ENCODE measurements at regions not wholly inside any gene's neighbourhood (a gene's known extent, or its start where the extent isn't known, plus 50 kb on each side); places are given as distances from the start of the nearest gene placed in this dataset.
A peak's percentile ranks its signal among the peaks of the same experiment; 100 is the strongest.
"Not testable (repeated sequence)": the region's sequence is repeated elsewhere in the genome, so short reads cannot be mapped to it uniquely, and the experiment has no call there.

DNA sequence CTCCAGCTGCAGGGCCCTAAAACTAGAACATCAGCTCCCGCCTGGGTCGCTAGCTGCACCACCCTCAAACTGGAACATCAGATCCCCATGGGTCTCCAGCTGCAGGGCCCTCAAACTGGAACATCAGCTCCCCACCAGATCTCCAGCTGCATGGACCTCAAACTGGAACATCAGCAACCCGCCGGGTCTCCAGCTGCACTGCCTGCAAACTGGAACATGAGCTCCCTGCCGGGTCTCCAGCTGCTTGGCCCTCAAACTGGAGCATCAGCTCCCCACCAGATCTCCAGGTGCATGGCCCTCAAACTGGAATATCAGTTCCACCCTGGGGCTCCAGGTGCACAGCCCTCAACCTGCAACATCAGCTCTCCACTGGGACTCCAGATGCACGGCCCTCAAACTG is 82.7 kb downstream of the TFRC start:
- not testable (repeated sequence) for DNase-seq (ENCODE audit: low spot score)

DNA sequence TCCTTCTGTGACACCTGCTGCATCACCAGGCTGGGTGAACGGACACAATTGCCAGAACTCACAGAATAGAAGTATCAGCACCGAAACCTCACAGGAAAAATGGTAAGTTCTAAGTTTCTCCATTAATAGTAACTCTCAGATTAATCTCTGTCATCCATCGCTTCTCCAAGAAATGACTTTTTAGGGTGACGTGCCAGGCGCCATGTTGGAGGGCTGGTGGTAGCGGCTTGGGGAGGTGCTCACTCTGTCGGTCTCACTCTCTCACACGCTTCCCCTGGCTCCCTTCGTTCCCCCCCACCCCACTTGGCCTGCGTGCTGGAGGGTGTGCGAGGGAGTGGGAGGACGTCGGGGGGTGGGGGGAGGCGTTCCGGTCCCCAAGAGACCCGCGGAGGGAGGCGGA is 85.6 kb downstream of the TFRC start:
- DNase-seq (ENCODE audit: low spot score): not testable (repeated sequence)

DNA sequence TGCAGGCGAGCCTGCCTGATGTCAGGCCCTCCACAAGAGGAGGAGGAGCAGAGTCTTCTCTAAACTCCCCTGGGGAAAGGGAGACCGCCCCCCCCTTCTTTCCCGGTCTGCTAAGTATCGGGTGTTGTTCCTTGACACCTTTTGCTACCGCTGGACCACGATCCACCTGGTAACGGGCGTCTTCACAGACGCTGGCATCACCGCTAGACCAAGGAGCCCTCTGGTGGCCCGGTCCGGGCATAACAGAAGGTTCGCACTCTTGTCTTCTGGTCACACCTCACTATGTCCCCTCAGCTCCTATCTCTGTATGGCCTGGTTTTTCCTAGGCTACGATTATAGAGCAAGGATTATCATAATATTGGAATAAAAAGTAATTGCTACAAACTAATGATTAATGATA is 86.0 kb upstream of the TNK2 start:
- not testable (repeated sequence) for DNase-seq (ENCODE audit: low spot score)

DNA sequence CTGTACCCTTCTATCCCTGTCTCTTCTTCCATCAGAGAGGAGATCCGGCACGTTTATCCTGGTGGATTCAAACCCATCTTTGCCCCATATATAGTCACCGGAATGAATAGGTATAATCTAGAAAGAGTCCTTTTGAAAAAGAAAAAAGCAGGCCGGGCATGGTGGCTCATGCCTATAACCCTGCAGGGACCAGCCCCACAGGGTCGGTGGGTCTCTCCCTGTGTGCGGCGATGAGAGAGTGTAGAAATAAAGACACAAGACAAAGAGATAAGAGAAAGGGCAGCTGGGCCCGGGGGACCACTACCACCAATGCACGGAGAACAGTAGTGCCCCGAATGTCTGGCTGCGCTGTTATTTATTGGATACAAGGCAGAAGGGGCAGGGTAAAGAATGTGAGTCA is 85.3 kb upstream of the TNK2 start:
- not testable (repeated sequence) for DNase-seq (ENCODE audit: low spot score)

DNA sequence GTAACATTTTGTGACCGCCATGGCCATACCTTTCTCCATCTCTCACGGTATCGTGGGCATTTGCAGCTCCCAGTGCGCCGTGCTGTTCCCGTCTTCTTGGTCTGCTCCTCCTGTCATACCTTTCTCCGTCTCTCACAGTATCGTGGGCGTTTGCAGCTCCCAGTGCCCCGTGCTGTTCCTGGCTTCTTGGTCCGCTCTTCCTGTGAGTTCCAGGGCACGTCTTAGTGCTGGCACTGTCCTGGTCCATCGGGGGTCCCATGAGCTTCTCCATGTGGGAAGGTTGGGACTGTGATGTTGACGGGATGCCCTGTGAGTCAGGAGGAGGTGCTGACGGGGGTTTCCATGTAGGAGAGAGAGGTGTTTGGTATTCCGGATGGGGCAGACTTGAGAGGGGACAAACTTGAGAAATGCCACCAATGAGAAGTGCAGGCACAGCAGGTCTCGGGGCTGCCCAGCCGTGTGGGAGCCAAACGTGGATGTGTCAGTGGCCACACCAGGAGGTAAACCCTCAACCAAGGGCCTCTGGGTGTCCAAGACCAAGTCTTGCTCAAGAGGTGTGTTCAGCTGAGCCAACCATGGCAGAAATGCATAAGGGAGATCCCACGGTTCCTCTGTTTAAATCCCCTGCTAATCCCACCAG is 84.7 kb upstream of the TNK2 start:
- not testable (repeated sequence) for DNase-seq (ENCODE audit: low spot score)

DNA sequence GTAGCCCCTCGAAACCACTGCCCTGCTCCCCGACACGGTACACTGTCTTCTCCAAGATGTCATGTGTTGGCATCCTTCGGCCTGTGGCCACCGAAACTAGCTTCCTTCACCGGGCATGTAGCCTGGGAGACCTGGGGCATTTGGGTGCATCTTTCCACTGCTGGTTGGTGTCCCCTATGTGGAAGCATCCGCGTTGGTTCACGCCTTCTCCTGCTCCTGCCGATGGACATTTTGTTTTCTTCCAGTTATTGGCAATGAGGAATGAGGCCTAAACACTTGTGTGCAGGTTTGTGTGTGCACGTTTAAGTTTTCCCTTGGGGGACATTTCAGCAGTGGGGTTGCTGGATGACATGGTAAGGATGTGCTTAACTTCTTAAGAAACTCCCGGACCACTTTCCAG is 83.6 kb upstream of the TNK2 start:
- not testable (repeated sequence) for DNase-seq (ENCODE audit: low spot score)

DNA sequence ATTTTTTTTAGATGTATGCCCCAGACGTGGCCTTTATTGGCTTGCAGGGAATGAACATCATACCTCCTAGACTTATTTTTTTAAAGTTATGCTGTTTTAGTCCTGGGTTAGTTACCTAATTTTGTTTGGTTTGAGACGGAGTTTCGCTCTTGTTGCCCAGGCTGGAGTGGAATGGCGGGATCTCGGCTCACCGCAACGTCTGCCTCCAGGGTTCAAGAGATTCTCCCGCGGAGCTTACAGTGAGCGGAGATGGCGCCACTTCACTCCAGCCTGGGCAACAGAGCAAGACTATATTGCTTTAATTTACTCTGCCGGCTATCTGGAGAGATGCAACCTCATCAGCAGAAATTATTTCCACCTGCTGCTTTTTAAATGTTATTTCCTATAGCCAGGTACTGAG is 82.9 kb upstream of the TNK2 start:
- DNase-seq (ENCODE audit: low spot score): not testable (repeated sequence)

DNA sequence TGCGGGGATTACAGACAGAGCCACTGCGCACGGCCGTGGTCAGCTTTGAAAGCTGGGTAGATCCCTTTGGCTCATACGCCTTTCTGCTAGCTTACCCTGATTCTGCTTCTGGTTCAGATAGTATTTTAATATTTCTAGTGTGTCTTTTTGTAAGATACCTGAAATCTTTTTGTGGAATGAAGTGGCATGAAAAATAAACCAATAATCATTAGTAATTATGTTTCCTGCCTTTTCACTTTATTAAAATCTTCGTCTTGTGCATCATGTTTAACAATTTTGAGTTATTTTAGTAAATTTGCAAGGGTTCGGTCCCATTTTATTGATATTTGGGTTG is 82.5 kb upstream of the TNK2 start:
- DNase-seq (ENCODE audit: low spot score): not testable (repeated sequence)

DNA sequence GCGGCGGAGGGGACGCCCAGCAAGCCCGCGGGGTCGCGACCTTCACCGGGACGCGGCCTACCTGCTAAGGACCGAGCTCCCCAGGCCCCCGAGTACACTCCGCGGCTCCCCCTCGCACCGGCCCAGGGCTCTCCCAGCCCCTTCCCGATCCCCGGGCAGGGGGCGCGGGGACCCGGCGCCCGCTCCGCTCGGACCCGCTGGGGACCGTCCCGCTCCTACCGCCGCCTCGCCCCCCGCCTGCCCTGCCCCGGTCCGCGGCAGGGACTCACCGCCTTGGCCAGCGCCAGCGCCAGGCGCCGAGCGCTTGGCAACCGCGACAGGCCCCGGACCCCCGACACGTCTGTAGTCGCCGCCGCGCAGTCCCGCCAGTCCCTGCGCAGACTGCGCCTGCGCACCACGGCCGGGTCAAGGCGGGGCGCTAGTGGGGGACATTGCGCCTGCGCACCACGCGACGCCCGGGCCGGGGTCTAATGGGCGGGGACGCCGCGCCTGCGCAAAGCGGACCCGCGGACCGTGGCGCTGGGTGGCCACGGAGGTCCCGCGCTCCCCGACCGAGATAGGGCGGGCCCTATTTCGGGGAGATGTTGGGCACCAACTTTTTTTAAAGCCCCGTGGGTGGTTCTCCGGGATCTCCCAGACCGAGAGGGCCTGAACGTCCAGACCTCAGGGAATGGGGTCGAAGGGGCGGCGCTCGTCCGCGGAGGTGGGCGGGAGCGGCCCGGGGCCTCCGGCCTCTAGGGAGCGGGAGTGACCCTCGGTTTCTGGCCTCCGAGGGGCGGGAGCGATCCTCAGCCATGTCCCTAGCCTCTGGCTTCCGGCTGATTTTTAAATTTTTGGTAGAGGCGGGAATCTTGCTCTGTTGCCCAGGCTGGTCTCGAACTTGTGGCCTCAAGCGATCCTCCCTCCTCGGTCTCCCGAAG is 81.8 kb upstream of the TNK2 start:
- peak; percentile 80 for DNase-seq (ENCODE audit: low spot score)

DNA sequence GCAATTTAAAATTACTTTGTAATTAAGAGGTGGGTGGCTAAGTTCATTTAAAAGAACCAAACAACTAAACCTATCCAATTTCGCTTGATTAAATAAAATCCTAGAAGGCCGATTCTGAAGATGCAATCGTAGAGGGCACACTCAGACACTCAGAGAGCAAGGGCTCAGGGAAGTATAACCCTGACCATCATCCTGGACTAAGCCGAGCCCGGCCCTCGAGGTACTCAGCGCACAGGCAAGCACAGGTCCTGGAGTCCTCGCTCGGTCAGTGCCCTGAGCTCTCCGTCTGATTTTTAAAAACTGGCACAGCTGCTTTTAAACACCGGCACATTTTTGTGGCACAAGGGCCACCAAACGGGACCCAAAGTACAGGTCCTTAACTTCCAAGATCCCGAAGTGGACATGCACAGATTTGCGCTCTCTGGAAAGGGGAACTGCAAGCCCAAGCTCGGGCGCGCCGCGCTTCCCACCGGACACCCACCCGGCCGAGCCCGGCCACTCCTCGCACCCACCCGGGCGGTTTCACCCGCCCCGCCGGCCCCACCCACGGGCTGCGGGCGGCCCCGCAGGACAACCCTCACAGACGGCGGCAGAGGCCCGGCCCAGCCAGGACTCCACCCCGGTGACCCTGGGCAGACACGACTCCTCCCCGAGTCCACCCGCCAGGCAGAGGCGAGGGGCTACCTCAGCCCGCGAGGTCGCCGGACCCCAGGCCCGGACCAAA is 81.0 kb upstream of the TNK2 start:
- DNase-seq (ENCODE audit: low spot score): not testable (repeated sequence)

DNA sequence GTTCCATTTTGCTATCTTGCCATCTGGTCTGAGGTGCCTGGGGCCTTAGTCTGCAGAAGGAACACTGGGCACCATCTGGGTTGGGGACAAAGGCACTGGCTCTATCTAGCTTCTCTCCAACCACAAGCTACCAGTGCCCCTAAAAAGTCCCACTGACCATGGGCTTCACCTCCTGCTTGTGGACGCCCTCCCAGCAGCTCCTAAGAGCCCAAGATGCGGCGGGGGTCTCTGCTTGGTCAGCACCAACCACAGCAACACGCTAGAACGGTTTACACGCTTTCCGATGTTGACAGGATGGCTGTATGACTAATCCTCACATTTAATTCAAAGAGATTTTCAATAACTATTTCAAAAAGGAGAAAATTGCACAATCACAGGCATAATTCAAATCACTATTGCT is 80.4 kb upstream of the TNK2 start:
- DNase-seq (ENCODE audit: low spot score): not testable (repeated sequence)

DNA sequence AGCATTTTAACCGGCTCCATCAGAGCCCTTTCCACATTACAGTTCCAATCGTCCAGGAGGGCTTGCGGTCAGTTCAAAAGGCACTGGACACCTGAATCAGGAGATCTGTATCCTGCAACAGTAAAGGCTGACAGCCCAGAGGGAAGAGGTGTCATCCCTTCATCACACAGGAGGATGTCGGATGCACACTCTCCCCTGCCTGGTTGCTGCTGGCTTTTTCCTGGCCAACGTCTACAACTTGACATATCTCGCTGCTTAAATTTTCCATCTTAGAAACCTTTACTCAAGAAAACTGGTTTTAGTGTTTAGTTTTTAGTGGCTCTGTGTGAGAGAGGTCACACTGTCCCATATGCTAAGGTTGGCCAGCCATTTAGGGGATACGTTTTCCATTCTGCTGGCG is 78.7 kb upstream of the TNK2 start:
- not testable (repeated sequence) for DNase-seq (ENCODE audit: low spot score)

DNA sequence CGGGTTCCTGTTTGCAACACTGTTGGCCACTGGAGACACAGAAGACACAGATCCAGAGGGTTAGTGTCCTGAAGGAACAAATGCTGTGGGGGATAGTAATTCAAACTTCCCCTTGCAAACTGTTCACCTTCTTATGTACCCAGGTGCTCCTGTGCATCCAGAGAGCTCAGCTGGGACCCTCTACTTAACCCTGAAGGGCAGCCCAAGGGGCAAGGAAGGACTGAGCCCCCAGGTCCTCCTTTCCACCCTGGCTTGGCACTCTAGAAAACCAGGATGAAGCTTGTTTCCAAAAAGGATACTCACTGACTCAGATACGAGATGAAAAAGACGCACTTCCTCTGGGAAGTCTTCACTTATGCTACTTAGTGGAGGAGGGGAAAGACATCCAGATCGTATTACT is 78.2 kb upstream of the TNK2 start:
- not testable (repeated sequence) for DNase-seq (ENCODE audit: low spot score)

DNA sequence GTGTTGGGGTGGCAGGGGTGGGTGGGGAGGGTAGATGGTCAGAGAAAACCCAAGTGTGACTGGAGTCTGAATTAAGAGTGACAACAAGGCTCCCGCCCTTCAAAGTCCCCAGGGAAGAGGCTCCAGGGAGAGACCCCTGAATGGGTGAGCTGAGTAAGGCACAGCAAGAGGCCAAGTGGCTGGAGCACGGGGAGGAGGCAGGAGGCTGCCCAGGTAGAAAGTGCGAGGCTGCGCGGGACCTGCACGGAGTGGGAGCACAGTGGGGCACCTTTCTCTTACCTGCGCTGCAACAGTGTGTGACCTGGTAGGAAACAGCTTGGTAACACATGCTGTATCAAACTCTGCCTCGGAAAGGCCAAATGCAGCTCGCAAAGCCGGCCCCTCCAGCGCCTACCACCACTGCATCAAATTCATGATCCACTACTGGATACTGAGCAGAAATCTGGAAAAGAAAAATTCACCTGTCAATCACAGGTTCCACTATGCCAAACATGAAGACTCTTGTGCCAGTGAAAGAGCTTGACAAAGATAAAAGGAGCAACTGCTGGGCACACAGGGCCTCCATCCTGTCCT is 77.1 kb upstream of the TNK2 start:
- not testable (repeated sequence) for DNase-seq (ENCODE audit: low spot score)

DNA sequence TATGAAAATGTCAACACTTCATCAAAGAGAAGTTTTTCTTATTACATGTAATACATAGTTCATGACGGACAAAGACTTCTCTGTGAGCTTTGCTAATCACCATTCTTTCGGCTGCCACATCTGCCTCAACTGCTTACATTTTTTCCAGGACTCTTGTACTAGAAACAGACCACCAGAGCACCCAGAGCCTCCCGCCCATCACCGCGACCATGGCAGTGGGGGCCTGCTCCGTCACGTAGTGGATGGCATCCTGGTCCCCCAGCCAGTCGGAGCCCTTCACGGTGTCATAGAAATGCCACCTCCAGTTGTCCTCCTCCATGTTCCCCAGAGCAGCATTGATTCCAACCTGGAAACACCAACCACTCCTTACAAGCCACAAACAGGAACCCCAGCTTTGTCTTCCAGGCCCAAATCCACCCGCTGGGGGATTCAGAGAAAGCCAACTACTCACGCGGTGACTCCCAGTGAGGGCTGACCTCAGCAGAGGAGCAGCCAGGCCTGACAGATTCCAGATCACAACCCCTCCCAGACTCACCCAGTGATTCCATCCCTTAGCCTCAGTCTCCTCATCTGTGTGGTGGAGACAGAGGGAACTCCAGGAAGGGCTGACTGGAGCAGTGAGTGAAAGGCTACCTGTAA is 76.2 kb upstream of the TNK2 start:
- DNase-seq (ENCODE audit: low spot score): not testable (repeated sequence)

DNA sequence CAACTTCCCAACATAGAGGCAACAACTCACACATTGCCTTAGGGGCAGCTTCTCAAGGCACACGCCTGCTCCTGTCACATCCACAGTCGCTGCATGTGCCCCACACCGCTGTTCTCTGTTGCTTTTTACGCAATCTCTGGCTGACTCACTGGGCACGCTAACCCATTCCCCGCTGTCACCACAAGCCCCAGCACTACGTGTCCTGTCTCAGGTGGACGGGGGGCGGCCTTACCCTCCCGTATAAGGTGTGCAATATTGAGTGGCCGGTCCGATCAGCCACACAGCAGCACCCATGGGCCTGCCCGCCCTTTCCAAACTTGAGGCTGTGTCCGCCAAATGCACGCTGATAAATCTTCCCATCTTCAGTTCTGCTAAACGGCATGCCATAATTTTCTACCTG is 75.5 kb upstream of the TNK2 start:
- DNase-seq (ENCODE audit: low spot score): not testable (repeated sequence)

DNA sequence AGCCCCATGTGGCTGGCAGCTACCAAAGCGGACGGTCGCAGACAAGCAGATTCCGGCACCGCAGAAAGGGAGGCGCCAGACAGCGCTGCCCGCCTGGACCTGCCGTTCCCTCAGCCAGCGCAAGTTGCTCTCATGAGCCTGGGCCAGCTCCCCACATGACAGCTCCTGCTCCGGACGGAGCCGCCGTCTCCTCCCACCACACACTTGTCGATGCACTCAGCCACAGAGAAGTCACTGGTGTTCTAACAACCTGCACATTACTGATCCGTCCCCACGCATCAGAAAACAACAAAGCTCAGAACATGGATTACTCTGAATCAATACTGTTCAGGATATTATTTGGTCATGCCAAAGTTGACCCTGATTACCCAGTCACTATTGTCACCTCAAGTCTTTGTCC is 74.4 kb upstream of the TNK2 start:
- not testable (repeated sequence) for DNase-seq (ENCODE audit: low spot score)

DNA sequence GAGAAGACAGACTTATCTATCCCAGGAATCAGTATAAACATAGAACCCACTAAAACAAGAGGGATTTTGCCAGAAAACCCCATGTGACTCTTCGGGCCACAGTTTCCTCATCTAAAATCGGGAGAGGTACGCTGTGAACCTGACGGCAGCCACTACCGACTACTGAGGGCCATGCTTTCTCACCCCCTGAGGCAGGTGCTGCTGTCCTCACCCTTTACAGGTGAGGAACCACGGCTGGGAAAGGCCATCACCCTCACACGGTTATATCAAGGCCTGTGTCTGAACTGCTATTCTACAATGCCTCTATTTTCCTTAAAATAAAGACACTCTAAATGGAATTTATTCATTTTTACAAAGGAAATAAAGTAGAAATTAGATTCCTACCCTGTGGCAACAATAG is 73.4 kb upstream of the TNK2 start:
- DNase-seq (ENCODE audit: low spot score): not testable (repeated sequence)

DNA sequence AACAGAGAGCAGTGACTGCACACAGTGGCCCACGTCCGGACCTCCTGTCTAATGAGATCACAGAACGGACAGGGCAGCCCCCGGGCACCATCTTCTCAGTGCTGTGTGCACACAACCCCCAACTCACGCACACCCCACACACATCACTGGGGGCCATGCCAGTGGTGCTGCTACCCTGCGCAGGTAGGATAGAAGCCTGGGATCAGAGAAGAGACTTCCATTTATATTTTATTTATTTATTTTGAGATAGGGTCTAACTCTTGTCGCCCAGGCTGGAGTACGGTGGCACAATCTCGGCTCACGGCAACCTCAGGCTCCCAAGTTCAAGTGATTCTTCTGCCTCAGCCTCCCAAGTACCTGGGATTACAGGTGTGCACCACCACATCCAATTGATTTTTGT is 71.5 kb upstream of the TNK2 start:
- not testable (repeated sequence) for DNase-seq (ENCODE audit: low spot score)

DNA sequence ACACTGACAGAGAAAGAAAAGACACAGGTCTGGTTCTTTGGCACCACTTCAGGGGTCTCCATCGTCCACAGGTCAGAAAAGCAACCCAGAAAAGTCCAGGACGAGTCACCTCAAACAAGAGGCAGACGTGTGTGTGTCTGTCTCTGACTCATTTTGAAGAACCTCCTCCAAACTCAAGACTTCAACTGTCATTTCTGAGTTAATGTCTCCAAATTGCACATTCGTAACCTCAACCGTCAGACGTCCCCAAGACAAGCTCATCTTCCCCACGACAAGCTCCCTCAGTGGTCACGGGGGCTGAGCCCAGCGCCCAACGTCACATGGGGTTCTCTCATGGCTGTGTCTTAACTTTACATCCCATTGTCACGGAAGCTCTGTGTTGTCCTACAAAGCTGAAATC is 70.2 kb upstream of the TNK2 start:
- DNase-seq (ENCODE audit: low spot score): not testable (repeated sequence)

DNA sequence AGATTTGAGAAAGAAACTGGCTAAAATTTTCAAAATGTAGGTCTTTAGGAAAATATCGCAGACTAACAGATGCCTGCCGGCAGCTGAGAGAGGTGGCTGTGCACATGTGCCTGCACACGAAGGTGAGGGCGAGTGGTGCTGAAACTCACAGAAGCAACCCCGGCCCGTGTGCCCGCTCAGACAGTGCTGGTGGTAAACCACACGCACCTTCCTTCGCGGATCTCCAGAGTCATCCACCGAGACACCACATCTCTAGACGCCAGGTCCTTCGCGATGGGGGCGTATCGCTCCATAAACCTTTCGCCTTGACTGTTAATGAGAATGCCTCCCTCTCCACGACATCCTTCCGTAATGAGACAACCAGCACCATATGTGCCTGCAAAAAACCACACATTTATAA is 68.5 kb upstream of the TNK2 start:
- DNase-seq (ENCODE audit: low spot score): not testable (repeated sequence)

DNA sequence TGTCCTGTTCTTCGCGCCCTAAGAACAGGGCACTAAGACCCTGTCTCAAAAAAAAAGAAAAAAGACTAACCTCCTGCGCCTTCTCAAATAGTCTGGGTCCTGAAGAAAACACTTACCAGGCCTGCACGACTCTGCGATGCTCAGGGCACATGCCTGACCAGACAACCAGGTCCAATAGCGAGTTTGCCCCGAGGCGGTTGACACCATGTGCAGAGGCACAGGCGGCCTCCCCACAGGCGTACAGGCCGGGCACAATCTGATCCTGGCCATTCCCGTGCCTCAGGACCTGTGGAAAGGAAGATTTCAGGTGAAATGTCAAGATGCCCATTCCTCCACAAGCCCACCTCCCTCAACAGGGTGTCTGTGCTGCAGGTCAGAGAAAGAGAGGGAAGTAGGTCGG is 65.9 kb upstream of the TNK2 start:
- DNase-seq (ENCODE audit: low spot score): not testable (repeated sequence)
